HG02870 (cell line): ENCODE measurements at regions not wholly inside any gene's neighbourhood (a gene's known extent, or its start where the extent isn't known, plus 50 kb on each side); places are given as distances from the start of the nearest gene placed in this dataset.

ENCODE experiments used
- ATAC-seq: cut with Tn5 transposase; IDR thresholded peaks from one replicate; pipeline ENCODE4 v1.9.1; 2021; ENCODE audit warnings: mild to moderate bottlenecking, moderate library complexity; ENCODE audit not compliant: unreplicated experiment

DNA sequence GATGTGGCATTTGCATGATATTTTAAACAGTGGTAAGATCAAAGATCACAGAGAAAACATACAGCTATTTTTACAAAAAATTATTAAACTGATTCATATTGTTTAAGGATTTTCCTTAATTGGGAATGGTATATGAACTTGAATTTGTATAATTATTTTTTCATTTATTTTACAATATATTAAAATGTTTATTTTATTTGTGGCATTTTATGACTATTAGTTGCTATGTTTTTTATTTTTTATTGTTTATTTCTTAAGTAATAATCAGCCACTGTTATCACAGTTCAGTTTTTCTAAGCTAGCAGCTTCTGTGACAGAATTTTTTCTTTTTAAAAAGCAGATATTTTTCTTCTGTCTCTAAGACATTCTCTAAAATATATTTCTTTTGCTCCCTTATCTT is 387.0 kb upstream of the KHDRBS2 start:
- ATAC-seq = no peak

DNA sequence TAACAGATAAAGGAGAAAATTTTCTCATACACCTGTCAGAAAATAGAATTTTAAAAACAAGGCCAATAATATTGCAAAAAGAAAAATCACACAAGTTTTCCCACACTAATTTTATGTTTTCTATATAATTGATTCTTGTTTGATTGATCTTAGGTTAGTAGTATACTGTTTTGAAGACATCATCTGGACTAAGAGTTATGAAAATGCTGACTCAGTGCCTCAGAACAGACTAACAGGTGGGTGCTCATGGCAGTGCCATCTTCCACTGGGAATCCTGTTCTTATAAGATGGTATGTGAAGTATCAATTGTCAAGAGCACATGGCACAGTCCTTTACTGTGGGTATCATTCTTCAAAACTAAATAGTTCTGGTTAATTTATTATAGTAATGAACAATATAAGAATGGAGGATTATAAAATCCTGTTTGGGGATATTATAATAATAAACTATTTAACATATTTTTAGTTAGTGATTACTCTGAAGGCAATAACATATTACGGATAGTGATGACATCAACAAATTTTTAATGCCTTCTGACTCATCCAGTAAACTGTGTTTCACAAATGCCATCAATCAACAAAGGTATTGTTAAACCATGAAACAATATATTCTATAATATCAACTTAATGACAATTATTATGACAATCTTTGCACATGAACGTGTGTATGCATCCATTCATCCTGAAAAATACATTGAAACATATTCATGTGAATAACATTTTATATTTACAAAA is 384.6 kb upstream of the KHDRBS2 start:
- no peak for ATAC-seq

DNA sequence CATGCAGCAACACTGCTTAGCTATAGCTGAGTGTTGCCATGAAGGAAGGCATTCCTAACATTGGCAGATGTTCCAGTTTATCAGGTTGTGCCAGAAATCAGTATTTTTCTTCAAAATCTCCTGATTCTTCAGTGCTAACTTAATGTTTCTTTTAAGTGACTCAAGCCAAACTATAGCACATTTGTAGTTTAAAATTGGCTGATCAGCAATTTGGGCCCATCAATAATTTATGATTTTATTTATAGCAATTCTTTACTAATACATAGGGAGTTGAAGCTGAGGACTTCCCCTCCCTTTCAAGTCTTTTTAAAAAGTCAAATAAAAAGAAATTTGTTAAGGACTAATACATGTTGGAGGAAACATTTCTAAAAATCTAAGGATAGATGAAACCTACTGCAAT is 383.8 kb upstream of the KHDRBS2 start:
- no peak for ATAC-seq

DNA sequence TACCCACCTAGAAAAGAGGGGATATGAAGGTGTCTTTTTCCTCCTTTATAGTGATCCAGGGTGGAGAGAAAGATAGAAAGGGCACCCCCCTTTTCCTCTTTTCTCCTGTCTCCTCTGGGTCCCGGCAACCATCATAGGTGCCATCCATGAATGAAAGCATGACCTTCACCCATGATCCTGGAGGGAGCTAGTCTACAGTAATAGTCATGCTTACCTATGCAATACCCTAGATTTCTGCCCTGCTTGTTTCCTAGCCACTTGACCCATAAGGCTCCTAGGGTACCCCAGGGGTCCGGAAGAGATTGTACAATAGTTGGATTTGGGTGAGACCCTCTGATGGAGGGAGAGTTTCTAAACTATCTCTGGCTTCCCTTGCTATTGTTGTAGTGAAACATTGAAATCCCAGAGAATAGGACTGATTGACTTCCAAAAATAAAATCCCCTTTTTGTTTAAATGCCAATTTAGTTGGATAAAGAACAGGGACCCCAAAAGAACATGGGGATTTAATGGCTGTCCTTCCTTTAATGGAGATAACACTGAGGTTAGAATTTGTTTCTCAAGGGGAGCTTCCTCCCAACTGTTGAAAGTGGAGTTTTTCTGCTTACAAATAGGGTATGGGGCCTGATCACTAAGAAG is 366.8 kb upstream of the KHDRBS2 start:
- no peak for ATAC-seq

DNA sequence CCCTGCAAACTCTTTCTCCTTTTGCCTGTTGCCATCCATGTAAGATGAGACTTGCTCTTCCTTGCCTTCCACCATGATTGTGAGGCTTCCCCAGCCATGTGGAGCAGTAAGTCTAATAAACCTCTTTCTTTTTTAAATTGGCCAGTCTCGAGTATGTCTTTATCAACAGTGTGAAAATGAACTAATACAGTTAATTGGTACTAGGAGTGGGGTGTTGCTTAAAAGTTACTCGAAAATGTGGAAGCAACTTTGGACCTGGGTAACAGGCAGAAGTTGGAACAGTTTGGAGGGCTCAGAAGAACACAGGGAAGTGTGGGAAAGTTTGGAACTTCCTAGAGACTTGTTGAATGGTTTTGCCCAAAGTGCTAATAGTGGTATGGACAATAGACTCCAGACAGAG is 359.2 kb upstream of the KHDRBS2 start:
- no peak for ATAC-seq

DNA sequence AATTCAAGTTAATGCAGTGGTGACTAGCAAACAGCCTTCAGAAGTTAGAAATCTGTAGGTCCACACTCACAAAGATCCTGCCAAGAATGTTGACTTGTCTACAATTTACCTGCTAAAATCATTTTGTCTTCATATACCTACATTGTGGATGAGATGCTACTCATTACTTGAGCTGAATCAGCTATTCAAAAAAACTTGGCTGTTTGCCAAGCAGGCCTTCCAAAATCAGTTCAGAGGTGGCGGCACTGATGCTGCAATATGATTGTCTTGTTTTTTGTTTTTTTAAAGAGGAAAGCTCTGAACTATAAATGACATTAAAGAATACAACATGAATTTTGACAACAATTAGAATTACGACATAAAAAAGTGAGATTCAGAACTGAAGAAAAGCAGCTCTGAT is 354.7 kb upstream of the KHDRBS2 start:
- no peak for ATAC-seq

DNA sequence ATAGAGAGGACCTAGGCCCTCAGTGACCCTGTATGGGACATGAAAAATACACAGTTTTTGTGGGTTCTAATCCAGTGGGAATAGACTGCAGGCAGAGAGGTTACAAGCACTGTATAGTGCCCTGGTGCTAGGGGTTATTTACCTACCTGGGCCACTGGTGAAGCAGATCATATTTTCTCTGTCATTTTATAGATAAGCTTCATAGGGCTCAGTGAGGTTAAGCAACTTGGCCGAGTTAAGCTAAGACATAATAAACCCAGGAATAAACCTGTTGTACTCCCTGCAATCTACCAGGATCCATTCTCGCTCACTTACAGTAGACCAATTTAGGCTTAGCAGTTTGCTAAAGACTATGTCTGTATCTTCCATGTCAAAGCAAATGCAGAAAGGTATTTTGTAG is 340.6 kb upstream of the KHDRBS2 start:
- ATAC-seq = no peak

DNA sequence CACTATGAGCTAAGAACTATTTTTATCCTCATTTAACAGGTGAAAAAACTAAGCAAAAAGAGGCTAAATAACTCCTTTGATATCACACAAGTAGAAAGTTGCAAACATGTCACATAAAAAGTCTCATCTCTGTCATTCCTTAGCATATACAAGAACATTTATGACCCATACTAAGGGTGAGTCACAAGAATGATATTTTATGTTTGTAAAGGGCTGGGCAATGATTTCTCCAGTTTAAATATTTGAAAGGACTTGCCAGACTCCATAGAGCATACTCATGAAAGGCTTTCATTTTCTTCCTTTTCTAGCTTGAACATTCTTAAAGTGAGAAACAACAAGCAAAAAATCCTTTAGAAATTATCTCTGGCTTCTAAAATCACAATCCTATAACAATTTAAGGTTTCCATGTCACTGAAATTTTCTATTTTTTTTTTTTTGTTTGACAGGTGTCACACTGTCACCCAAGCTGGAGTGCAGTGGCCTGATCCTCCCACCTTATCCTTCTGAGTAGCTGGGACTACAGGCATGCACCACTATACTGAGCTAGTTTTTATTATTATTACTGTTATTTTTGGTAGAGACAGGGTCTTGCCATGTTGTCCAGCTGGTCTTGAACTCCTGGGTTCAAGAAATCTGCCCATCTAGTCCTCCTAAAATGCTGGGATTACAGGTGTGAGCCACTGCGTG is 338.0 kb upstream of the KHDRBS2 start:
- no peak for ATAC-seq

DNA sequence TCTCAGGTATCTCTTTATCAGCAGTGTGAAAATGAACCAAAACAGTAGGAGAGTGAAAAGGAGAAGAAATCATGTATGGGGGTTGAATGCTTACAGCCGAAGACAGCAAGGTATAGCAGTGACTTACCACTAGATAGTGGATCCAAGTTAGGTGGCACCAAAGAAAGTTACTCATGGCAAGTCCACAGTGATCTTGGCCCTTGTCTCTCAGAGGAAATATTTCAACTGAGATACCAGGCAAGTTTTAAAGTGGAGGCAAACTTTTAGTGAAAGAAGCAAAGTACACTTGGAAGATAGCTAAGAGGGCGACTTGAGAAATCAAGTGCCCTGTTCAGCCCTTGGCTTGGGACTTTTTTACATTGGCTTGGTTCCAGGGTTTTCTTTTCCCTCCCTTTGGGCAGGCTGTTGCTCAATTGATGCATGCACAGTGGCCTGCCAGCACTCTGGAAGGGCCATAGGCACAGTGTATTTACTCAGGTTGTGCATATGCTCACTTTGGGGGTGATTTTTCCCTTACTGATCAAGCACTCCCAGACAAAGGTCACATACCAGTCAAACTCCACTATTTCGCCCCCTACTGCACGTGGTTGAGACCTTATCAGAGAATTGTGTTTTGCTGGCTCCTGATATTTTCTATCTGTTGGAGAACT is 329.5 kb upstream of the KHDRBS2 start:
- ATAC-seq = no peak

DNA sequence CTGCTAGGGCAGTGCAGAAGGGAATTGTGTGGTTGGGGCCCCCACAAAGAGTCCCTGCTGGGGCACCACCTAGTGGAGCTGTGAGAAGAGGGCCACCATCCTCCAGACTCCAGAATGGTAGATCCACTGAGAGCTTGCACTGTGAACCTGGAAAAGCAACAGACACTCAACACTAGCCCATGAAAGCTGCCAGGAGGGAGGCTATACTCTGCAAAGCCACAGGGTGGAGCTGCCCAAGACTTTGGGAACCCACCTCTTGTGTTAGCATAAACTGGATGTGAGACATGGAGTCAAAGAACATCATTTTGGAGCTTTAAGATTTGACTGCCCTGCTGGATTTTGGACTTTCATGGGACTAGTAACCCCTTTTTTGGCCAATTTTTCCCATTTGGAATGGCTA is 328.4 kb upstream of the KHDRBS2 start:
- ATAC-seq = no peak

DNA sequence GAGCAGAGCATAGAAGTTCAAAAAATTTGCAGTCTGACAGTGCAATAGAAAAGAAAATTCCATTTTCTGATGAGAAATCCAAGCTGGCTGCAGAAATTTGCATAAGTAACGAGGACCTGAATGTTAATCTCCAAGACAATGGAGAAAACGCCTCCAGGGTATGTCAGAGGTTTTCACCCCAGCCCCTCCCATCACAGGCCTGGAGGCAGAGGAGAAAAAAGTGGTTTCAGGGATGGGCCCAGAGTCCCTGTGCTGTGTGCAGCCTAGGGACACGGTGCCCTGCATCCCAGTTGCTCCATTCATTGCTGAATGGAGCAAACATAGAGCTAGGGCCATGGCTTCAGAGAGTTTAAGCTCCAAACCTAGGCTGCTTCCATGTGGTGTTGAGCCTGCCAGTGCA is 327.9 kb upstream of the KHDRBS2 start:
- no peak for ATAC-seq

DNA sequence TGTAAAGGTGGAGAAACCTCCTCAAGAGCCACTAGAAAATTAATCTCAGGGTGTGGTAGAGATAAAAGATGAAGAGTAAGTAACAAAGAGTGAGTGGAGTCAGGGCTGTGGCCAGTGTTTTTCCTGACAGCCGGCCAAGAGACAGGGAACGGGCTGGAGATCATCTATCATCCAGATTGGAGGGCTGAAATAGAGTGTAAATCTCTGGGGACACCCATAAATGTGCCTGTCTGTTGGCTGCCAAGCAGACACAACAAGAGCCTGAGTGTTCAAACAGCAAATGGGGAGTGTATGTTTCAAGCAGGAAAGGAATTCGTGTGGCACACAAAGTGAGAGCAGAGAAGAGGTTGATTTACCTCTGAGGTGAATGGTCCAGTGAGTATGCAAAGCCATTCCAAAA is 326.4 kb upstream of the KHDRBS2 start:
- ATAC-seq = no peak

DNA sequence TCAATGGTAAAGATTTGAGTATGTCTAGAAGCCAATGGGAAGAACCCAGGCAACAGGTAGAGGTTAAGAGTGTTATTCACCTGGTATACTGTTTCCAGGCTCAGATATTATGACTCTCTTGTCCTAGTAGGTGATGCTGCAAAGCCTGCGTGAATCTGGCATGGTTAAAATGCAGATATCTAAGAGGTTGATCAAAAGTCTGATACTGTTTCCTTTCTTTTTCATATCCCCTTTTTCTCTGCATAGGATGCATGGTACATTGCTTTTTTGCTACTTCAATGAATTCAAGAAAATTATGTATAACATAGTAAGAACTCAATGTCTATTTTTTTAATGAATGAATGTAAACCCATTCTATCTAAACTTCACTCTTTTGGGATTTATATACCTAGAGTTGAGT is 284.3 kb upstream of the KHDRBS2 start:
- no peak for ATAC-seq

DNA sequence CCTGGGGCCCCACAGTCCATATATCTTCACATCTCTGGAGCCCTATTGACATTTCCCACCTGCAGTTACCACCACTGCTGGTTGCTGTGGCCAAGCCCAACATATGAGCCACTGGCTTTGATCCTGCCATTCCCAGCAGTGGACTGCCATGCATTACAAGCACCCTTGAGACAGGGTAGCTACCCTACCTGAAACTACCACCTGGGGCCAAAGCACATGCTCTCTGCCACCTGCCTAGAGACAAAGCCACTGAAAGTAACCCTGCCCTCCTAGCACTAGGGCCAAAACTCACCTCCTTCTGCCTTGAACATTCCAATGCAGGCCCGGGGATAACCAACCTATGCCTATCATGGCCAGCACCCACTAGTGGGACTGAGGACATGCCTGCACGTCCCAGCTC is 255.5 kb upstream of the KHDRBS2 start:
- no peak for ATAC-seq

DNA sequence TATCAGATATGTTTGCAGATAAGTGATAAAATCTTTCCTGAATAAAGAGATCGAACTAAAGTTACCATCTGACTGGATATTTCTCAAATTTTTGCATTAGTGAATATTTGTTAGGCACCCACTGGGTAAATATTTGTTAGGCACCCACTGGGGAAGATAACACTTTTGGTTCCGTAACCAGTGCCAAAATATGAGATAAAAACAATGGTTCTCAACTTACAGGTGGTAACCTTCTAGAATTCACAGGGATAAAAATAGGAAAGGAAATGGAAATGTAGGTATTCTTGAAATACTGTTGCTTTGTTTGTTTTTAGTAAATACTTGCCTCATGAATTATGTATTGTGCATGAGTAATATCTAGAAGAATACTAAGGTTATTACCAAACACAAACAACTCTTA is 245.0 kb upstream of the KHDRBS2 start:
- ATAC-seq = no peak

DNA sequence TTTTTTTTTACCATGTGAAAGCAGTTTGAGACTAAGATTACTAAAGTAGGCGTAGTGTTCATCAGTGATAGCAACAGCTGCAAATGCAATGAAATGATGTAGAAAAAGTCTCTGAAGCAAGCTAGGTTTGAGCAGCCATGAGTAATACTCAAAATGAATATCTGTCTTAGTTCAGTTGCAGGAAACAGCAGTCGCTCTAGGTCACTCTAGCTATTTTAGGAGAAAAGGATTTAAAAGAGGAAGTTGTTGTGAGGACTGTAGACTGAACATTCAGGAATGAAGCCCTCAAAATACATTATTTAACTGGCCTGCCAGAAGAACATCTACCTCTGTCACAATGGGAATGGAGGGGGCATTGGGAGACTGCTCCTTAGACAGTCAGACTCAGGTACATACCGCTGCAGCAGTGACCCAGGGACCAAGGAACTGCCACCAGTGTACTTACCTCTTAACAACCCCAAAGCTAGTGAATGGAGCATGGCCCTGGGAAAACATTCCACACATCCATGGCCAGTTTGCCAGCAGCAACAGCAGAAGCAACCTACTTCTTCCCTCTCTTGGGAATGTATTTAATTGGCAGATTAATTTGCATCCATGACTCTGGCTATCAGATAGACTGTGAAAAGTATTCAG is 243.0 kb upstream of the KHDRBS2 start:
- ATAC-seq = no peak

DNA sequence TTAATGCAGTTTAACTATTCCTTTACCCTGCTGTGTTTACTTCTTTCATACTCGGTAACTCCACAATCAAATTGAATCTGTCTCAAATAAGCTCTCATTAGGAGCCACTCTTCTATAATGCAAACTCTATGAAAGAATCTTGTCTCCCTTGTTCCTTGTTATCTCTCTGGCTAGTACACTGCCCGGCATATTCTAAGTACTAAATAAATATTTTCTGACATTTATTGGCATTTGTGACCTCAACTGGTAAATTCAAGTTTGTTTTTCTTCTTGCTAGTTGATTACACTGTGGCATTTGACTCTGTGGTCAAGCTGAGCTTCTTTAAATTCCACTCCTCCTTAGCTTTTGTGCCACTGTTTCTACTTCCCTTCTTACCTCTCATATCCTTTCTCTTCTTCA is 237.6 kb upstream of the KHDRBS2 start:
- no peak for ATAC-seq

DNA sequence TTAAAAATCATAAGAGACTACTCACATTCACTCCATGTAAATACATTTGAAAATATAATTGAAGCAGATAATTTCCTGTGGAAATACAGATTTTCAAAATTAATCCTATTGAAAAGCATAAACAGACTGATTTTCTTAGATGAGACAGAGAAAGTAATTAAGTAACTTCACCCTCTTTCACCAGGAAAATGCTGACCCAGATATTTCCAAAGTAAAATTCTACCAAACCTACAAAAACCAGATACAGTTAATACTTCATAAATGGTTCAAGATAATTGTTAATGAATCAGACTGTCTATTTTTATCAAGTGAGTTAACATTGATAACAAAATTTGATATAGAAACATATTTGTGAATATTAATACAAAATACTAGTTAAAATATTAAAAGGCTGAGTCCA is 233.5 kb upstream of the KHDRBS2 start:
- ATAC-seq = no peak

DNA sequence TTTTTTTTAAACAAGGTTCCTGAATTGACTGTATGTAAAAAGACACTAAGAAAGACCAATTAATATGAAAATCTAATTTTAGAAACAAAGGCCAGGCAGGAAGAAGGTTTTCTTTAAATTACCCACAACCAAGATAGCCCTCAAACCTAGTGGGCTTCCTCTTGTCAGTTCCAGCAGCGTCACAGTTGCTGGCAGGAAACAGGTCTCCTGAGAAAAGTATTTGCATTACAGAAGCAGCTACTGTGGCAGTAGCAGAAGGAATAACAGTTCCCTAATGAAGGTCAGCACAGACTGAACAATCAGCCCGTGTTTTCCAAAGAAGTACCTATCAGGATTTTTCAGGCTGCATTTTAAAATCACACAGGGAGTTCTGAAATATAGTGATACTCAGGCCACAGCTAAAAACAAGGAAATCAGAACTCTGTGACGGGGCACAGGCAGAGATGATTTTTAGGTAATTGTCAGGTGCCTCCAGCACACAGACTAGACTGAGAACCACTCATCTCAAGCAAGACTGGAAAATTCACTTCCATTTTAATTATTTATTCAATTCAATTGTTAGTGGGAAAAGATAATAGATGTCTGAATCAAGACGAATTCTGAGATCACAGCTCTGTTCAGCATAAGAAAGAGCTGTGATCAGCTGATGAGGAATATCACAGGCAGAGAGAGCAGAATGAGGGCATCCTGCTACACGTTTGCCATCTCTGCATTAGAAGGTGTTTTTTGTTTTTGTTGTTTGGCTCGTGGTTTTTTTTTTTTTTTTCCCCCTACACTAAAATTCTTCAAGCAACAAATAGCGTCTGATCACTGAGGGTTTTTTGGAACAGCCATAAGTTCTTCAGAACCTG is 230.5 kb upstream of the KHDRBS2 start:
- no peak for ATAC-seq

DNA sequence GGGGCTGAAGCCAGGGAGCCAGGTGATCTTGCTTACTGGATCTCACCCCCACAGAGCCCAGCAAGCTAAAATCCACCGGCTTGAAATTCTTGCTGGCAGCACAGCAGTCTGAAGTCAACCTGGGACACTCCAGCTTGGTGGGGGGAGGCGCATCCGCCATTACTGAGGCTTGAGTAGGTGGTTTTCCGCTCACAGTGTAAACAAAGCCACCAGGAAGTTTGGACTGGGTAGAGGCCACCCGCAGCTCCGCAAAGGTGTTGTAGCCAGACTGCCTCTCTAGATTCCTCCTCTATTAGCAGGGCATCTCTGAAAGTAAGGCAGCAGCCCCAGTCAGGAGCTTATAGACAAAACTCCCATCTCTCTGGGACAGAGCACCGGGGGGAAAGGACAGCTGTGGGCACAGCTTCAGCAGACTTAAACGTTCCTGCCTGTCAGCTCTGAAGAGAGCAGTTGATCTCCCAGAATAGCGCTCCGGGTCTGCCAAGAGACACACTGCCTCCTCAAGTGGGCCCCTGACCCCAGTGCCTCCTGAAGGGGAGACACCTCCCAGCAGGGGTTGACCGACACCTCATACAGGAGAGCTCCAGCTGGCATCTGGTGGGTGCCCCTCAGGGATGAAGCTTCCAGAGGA is 206.3 kb upstream of the KHDRBS2 start:
- no peak for ATAC-seq
